ENCODE measurements at regions not wholly inside any gene's neighbourhood (a gene's known extent, or its start where the extent isn't known, plus 50 kb on each side); places are given as distances from the start of the nearest gene placed in this dataset.

GRCh38 chr2:129091620-129092019 is 773.0 kb upstream of the HS6ST1 start:
- Histone ChIP-seq H3K27ac (no peak overlapping the region), H3K9me3 (no peaks in the 10 kb centered on the region), H3K36me3 (no peaks in the 10 kb centered on the region), H3K4me3 (no peak overlapping the region), H3K27me3 (no peaks in the 10 kb centered on the region), H3K4me1 (no peaks in the 10 kb centered on the region)
- ATAC-seq (no peak), FAIRE-seq (no peak), DNase-seq (no peak)
- TF ChIP-seq CTCF (IDR thresholded peaks at IDR 0.05), result no peak
- intact Hi-C loops (cut with DNase I), result no loop called here
- WGBS, 2 donors, result 90 to 95% methylated on average over 3 of the region's 3 CpGs

- no peak for FAIRE-seq
- Histone ChIP-seq H3K27ac (no peak overlapping the region), H3K4me3 (no peak overlapping the region), H3K27me3 (no peaks in the 10 kb centered on the region), H3K9me3 (no peaks in the 10 kb centered on the region), H3K36me3 (no peaks in the 10 kb centered on the region), H3K4me1 (no peaks in the 10 kb centered on the region)
- ATAC-seq, result peak; percentile 37 to 70 (median 54)
- no peak for TF ChIP-seq CTCF (IDR thresholded peaks at IDR 0.05)
- intact Hi-C loops (cut with DNase I), result no loop called here
- DNase-seq, result no peak
- WGBS, 2 donors, result 68 to 75% methylated on average over 5 of the region's 5 CpGs
These were observed 774.3 kb upstream of the HS6ST1 start for GRCh38 chr2:129092956-129093355.

- ATAC-seq (no peak), FAIRE-seq (no peak), DNase-seq (no peak)
- intact Hi-C loops (cut with DNase I), result no loop called here
- H3K27me3 ChIP-seq, result no peaks in the 10 kb centered on the region
- no peaks in the 10 kb centered on the region for H3K9me3 ChIP-seq
- H3K4me1 ChIP-seq, result no peaks in the 10 kb centered on the region
- no peak overlapping the region for H3K27ac ChIP-seq
- no peaks in the 10 kb centered on the region for H3K36me3 ChIP-seq
- 83 to 86% methylated on average over 2 of the region's 2 CpGs for WGBS, 2 donors
- no peak overlapping the region for H3K4me3 ChIP-seq
- TF ChIP-seq CTCF (IDR thresholded peaks at IDR 0.05), result no peak
These were observed 782.5 kb upstream of the HS6ST1 start for GRCh38 chr2:129101186-129101585.

GRCh38 chr2:129103936-129104878 is 785.5 kb upstream of the HS6ST1 start:
- Histone ChIP-seq H3K9me3 (no peaks in the 10 kb centered on the region), H3K27ac (no peak overlapping the region), H3K27me3 (no peaks in the 10 kb centered on the region), H3K4me3 (no peak overlapping the region), H3K4me1 (no peaks in the 10 kb centered on the region), H3K36me3 (no peaks in the 10 kb centered on the region)
- 72 to 75% methylated on average over 13 of the region's 13 CpGs for WGBS, 2 donors
- DNase-seq (no peak), ATAC-seq (no peak), FAIRE-seq (no peak)
- no peak for TF ChIP-seq CTCF (IDR thresholded peaks at IDR 0.05)
- intact Hi-C loops (cut with DNase I), result no loop called here

DNA sequence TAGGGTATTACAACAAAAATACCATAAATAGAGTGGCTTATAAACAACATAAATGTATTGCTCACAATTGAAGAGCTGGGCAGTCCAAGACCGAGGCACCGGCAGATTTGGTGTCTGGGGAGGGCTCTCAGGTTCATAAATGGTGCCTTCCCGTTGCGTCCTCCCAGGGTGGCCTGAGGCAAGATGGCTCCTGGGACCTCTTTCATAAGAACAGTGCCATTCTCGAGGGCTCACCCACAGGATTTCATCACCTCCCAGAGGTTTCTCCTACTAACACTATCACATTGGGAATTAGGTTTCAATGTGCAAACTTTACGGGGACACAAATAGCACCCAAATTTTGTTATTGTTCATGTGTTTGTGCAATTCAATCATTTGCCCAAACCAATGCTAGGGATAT is 793.5 kb upstream of the HS6ST1 start:
- Histone ChIP-seq H3K4me3 (no peak overlapping the region), H3K27ac (no peak overlapping the region), H3K4me1 (no peaks in the 10 kb centered on the region), H3K36me3 (no peaks in the 10 kb centered on the region), H3K27me3 (no peaks in the 10 kb centered on the region), H3K9me3 (no peaks in the 10 kb centered on the region)
- no peak for TF ChIP-seq CTCF (IDR thresholded peaks at IDR 0.05)
- FAIRE-seq, result no peak
- no peak for DNase-seq
- intact Hi-C loops (cut with DNase I), result no loop called here
- no peak for ATAC-seq
- WGBS, 2 donors, result 94 to 96% methylated on average over 6 of the region's 6 CpGs

Measured in pancreas (tissue), 10 donors.